Panc1 (cell line): ENCODE measurements at regions not wholly inside any gene's neighbourhood (a gene's known extent, or its start where the extent isn't known, plus 50 kb on each side); places are given as distances from the start of the nearest gene placed in this dataset.

Experiments
- POLR2AphosphoS5 ChIP-seq: IDR thresholded peaks from 2 replicates; pipeline ENCODE4 v1.6.1; 2012; ENCODE audit warnings: mild to moderate bottlenecking, low read depth, low read length, moderate library complexity
- TF ChIP-seq, protein P1 (sequence below): fragments of 450-650 bp; IDR thresholded peaks from 2 replicates; pipeline ENCODE4 v1.5.1; 2017; ENCODE audit warnings: mild to moderate bottlenecking
- TF ChIP-seq, protein P2 (sequence below), 2 experiments: IDR thresholded peaks; 2 replicates each; pipeline ENCODE4 v1.6.1; 2011 to 2012; ENCODE audit warnings: low read depth in 2 of 2, control low read depth in 1 of 2, low read length in 1 of 2, mild to moderate bottlenecking in 1 of 2, moderate library complexity in 1 of 2; ENCODE audit not compliant: insufficient read depth in 1 of 2

DNA sequence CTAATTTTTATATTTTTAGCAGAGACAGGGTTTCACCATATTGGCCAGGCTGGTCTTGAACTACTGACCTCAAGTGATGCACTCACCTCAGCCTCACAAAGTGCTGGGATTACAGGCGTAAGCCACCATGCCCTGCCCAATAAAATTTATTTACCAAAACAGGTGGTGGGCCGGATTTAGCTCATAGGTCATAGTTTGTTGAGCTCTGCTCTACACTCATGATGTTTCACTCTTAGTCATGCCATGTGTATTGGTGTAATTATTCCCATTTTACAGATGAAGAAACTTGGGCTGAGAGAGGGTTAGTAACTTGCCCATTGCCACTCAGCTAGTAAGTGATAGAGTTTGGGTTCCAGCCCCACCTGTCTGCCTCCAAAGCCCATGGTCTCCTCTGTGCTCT, 93.1 kb upstream of the WWC1 start:
- TF ChIP-seq, protein P1, sequence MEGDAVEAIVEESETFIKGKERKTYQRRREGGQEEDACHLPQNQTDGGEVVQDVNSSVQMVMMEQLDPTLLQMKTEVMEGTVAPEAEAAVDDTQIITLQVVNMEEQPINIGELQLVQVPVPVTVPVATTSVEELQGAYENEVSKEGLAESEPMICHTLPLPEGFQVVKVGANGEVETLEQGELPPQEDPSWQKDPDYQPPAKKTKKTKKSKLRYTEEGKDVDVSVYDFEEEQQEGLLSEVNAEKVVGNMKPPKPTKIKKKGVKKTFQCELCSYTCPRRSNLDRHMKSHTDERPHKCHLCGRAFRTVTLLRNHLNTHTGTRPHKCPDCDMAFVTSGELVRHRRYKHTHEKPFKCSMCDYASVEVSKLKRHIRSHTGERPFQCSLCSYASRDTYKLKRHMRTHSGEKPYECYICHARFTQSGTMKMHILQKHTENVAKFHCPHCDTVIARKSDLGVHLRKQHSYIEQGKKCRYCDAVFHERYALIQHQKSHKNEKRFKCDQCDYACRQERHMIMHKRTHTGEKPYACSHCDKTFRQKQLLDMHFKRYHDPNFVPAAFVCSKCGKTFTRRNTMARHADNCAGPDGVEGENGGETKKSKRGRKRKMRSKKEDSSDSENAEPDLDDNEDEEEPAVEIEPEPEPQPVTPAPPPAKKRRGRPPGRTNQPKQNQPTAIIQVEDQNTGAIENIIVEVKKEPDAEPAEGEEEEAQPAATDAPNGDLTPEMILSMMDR, result no peak
- TF ChIP-seq POLR2AphosphoS5, result no peak
- TF ChIP-seq, protein P2, sequence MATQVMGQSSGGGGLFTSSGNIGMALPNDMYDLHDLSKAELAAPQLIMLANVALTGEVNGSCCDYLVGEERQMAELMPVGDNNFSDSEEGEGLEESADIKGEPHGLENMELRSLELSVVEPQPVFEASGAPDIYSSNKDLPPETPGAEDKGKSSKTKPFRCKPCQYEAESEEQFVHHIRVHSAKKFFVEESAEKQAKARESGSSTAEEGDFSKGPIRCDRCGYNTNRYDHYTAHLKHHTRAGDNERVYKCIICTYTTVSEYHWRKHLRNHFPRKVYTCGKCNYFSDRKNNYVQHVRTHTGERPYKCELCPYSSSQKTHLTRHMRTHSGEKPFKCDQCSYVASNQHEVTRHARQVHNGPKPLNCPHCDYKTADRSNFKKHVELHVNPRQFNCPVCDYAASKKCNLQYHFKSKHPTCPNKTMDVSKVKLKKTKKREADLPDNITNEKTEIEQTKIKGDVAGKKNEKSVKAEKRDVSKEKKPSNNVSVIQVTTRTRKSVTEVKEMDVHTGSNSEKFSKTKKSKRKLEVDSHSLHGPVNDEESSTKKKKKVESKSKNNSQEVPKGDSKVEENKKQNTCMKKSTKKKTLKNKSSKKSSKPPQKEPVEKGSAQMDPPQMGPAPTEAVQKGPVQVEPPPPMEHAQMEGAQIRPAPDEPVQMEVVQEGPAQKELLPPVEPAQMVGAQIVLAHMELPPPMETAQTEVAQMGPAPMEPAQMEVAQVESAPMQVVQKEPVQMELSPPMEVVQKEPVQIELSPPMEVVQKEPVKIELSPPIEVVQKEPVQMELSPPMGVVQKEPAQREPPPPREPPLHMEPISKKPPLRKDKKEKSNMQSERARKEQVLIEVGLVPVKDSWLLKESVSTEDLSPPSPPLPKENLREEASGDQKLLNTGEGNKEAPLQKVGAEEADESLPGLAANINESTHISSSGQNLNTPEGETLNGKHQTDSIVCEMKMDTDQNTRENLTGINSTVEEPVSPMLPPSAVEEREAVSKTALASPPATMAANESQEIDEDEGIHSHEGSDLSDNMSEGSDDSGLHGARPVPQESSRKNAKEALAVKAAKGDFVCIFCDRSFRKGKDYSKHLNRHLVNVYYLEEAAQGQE (IDR thresholded peaks at IDR 0.05; ENCODE audit: insufficient read depth in 1 of 2, low read depth in 2 of 2, low read length in 1 of 2), result no peak
